GM10248 (cell line): ENCODE measurements at regions not wholly inside any gene's neighbourhood (a gene's known extent, or its start where the extent isn't known, plus 50 kb on each side); places are given as distances from the start of the nearest gene placed in this dataset.

ENCODE experiments used
- CTCF ChIA-PET: fragments of 300-600 bp; sonication (Branson Sonifier 250); formaldehyde crosslinking; extraction: SDS; loops from one replicate; lab custom pipeline; 2021; ENCODE audit warnings: antibody characterized with exemption; lab: Yijun Ruan, JAX
- POLR2A ChIA-PET: fragments of 350-650 bp; sonication (Branson Sonifier 250); formaldehyde crosslinking; extraction: SDS; loops from one replicate; lab custom pipeline; 2020; ENCODE audit warnings: antibody characterized with exemption; lab: Yijun Ruan, JAX
- DNase-seq: peaks from one replicate; pipeline ENCODE4 v3.0.0; 2012; ENCODE audit errors: extremely low spot score
- TF ChIP-seq, protein P1 (sequence below): IDR thresholded peaks from 2 replicates; pipeline ENCODE4 v1.5.1; 2012; ENCODE audit warnings: mild to moderate bottlenecking, low read depth; ENCODE audit errors: extremely low read depth, missing control alignments, control extremely low read depth

DNA sequence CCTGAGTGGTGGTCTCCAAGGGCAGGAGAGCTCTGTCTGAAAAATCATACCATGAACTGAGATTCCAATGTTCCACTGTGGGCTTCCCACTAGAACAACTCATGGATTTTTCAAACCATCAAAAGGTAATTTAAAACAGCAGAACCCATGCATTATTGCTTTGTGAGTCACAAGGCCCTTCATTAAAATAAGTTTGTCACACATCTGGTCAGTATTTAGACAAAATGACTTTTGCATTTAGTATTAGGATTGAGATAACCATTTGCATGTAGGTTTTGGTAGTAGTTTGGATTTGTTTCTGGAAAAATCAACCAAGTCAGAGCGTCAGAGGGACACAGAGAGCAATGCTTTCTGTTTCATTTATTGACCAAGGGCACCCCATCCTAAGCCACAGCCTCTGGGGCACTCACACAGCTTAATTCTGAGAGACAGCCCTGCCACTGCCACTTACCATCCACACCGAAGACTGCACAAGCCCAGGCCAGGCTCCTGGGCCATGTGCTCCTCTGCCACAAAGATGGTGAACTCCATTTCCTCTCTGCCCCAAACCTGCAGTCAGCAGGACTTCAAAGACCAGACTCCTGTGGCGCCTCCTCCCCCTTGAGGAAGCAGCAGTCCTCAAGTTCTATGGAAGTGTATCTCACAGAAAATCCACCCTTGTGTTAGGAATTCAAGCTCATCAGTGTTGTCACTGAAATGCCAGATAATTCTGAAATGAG lies 132.6 kb upstream of the DUSP10 start:
- DNase-seq, result no peak
- ChIA-PET CTCF (interaction anchor here (0.7 to 1.1 kb wide), 5 partner anchors 9 to 63 kb away, joined by 3 to 5 read pairs (median 3); no protein-coding TSS in a partner anchor), POLR2A (no interaction called here)
- TF ChIP-seq, protein P1, sequence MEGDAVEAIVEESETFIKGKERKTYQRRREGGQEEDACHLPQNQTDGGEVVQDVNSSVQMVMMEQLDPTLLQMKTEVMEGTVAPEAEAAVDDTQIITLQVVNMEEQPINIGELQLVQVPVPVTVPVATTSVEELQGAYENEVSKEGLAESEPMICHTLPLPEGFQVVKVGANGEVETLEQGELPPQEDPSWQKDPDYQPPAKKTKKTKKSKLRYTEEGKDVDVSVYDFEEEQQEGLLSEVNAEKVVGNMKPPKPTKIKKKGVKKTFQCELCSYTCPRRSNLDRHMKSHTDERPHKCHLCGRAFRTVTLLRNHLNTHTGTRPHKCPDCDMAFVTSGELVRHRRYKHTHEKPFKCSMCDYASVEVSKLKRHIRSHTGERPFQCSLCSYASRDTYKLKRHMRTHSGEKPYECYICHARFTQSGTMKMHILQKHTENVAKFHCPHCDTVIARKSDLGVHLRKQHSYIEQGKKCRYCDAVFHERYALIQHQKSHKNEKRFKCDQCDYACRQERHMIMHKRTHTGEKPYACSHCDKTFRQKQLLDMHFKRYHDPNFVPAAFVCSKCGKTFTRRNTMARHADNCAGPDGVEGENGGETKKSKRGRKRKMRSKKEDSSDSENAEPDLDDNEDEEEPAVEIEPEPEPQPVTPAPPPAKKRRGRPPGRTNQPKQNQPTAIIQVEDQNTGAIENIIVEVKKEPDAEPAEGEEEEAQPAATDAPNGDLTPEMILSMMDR, result no peak

DNA sequence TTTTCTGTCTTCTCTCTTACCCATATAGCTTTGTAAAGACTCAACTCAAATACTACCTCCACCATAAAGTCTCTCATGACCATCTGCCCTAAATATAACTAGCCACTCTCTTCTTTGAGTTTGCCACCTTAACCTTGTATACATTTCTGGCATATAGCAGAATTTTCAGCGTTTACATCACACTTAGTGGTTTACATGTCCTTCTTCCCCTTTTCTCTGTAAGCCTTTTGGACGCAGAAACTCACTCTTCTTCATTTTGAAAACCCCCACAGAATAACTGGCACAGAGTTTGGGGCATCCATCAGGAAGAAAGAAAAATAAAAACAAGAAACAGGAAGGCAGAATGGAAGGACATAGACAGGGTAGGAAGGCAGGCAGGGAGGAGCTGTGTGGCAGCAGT lies 131.8 kb upstream of the DUSP10 start:
- CTCF ChIA-PET, result interaction anchor here (0.7 to 1.4 kb wide), 3 partner anchors 8 to 64 kb away, joined by 3 read pairs; no protein-coding TSS in a partner anchor
- POLR2A ChIA-PET, result no interaction called here
- TF ChIP-seq, protein P1, result no peak
- DNase-seq, result no peak

DNA sequence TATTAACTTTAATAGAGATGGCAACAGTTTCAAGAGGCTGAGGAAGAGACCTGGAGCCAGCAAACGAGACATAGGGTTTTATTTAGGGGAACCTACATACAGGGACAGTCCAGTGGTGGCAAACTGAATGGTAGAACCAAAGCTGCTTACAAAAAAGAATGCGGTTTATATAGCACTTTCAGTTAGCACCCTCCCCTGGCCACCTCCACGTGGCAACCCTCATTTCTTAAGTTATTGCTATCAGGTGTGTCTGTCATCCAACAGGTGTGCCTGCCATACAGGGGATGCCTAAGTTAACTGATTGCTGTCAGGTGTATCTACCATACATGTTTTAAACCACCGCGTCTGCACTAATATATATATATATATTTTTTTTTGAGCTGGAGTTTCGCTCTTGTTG lies 129.2 kb upstream of the DUSP10 start:
- no peak for DNase-seq
- ChIA-PET POLR2A (interaction anchor here (0.6 kb wide), 1 partner anchor 139 kb away, joined by 3 read pairs; no protein-coding TSS in a partner anchor), CTCF (no interaction called here)
- TF ChIP-seq, protein P1, result no peak

DNA sequence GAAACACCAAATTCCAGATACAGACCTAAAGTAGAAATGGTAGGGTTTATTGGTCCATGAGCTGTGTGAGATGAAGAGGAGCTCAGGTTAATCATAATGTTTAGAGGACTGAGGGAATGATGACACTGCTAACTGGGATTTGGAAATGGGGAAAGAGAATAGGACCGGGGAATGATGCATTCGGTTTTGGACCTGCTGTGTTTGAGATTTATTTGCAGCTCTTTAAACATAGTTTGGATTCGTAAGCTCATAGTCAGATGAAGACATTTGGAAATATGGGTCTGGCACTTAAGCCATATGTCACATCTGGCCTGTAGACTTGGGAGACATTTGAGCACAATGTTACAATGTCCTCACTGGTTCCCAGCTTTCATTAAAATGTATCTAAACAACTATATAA lies 127.9 kb upstream of the DUSP10 start:
- POLR2A ChIA-PET, result no interaction called here
- TF ChIP-seq, protein P1, result no peak
- DNase-seq, result no peak
- CTCF ChIA-PET, result interaction anchor here (0.8 to 1.4 kb wide), 2 partner anchors 16 to 393 kb away, joined by 3 read pairs; no protein-coding TSS in a partner anchor

DNA sequence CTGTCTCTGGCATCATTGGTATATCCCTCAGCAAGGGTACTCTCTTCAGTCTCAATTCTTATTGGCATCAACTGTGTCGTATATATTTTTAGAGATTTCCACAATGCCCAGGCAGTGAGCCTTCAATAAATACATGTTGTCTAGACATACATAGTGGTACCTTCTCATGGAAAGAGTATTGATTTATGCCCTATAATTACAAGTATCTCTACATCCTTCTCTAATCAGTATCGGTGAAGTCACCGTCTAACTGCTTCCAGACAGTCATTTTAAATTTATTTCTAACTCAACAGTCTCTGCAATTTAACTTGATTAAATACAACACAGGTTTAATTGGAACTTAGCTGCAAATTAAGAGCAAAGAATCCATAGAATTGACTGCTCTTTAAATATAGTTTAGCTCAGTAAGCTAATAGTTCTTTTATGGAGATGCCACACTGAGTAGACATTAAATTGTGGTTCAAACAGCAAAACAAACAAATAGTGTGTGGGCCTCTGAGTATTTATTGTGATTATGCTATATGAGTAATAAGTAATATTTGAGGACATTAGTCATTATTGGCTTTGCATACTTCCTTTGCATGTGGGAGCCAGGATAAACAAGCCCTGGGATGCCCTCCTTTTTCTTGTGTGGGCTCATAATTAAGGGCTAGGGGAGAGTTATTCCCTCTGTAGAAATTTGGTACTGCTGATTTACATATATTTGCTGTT lies 126.9 kb upstream of the DUSP10 start:
- POLR2A ChIA-PET, result no interaction called here

DNA sequence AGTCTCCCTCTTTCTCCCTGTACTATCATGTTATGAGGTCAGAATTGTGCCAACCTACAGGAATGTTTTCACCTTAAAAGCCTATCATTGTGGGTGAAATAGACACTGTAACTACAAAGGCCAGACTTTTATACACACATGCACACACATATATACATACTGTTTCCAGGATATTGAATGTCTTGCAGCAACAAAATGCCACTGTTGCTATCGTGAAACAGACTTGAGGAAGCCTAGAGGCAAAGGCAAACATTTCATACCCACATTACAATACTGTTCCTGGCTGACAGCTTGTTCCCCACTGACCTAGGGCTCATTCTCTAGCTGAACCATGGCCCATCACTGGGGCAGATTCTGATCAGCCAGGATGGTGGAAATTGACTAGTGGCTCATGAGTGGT lies 125.1 kb upstream of the DUSP10 start:
- ChIA-PET POLR2A (no interaction called here), CTCF (no interaction called here)
- DNase-seq, result no peak
- TF ChIP-seq, protein P1, result no peak

More for the DNA sequence above, 126.9 kb upstream of the DUSP10 start:
- no peak for DNase-seq
- TF ChIP-seq, protein P1, result no peak
- CTCF ChIA-PET, result interaction anchor here (1.4 kb wide), 1 partner anchor 392 kb away, joined by 3 read pairs; no protein-coding TSS in a partner anchor
